Activated T-helper 2 cell treated with anti-CD3 and anti-CD28 coated beads, Interferon-gamma antibody, Interleukin-2, Interleukin-4, amounts not matched to agents 10 μg/mL and 5 μg/mL and 100 μg/mL, durations not matched to agents 14 hours and 24 hours and 36 hours (primary cell): ENCODE measurements at regions not wholly inside any gene's neighbourhood (a gene's known extent, or its start where the extent isn't known, plus 50 kb on each side); places are given as distances from the start of the nearest gene placed in this dataset.

Source experiments
- DNase-seq: peaks from one replicate; pipeline ENCODE4 v3.0.0; 2021; ENCODE audit warnings: low spot score
- H3K27ac Mint-ChIP-seq: one replicate; pipeline ENCODE4 v1.8.0; 2021; ENCODE audit warnings: mixed read lengths
- H3K27me3 Mint-ChIP-seq: one replicate; pipeline ENCODE4 v1.8.0; 2021; ENCODE audit warnings: low read depth, mixed read lengths
- H3K36me3 Mint-ChIP-seq: one replicate; pipeline ENCODE4 v1.8.0; 2021; ENCODE audit warnings: low read depth, mixed read lengths
- H3K4me1 Mint-ChIP-seq: one replicate; pipeline ENCODE4 v1.8.0; 2021; ENCODE audit warnings: low read depth, mixed read lengths
- H3K4me3 Mint-ChIP-seq: one replicate; pipeline ENCODE4 v1.8.0; 2021; ENCODE audit warnings: low read depth, mild to moderate bottlenecking, moderate library complexity, mixed read lengths
- H3K9me3 Mint-ChIP-seq: one replicate; pipeline ENCODE4 v1.8.0; 2021; ENCODE audit warnings: mixed read lengths
- intact Hi-C: fragments of 100-400 bp; cut with micrococcal nuclease; formaldehyde crosslinking; loops from one replicate; pipeline ENCODE4 v1.15.1; 2023

DNA sequence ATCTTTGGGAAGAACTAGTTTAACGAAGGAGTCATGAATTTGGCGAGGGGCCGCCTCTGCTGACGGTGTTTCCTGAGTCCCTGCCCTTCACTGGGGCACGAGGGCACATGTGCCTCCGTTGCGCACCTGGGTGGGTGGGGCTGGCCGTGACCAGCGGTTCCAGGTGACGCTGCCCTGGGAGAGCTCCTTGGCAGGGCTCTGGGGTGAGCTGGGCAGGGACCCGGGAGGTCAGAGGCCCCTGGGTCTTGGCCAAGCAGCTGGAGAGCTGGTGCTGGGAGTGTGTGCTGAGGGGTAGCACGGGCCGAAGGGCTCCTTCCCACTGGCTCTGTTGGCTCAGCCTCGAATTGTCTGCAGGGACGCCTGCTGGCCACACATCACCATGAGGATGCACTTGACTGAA is 104.6 kb downstream of the RTP5 start:
- H3K4me1 Mint-ChIP-seq = peaks cover 1% of the 10 kb centered on the region
- no peaks in the 10 kb centered on the region for H3K9me3 Mint-ChIP-seq
- no peaks in the 10 kb centered on the region for H3K27me3 Mint-ChIP-seq
- DNase-seq = no peak
- intact Hi-C loops = no loop called here
- no peak overlapping the region for H3K27ac Mint-ChIP-seq
- no peak overlapping the region for H3K4me3 Mint-ChIP-seq
- peaks cover 3% of the 10 kb centered on the region for H3K36me3 Mint-ChIP-seq

DNA sequence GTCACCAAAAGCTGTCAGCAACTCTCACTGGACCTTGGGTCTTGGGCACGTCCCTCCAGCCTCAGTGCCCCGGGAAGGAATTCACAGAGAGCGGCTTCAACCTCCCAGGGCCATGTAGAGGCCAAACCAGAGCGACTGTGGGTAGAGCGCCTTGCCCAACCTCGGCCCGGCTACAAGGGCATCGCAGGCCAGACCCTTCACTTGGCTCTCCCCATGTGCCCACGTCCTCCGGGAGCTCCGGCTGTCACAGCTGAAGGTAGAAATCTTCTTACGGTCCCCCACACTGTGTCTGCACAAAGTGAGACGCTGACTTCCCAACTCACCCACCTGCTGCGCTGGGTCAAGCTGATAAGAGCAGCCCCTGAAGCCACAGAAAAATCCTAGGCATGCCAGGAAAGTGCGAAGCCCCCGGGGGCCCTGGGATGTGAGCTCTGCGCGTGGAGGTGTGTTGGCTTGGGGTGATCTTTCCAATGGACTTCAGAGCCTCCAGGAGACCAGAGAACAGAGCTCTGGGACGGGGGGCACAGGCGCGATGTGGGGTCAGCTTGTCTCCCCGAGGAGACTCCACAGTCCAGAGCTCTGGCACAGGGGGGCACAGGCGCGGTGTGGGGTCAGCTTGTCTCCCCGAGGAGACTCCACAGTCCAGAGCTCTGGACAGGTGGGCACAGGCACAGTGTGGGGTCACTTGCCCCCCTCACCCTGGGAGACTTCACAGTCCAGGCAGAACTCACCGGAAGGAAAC is 105.5 kb downstream of the RTP5 start:
- Mint-ChIP-seq H3K4me1 (peaks cover 1% of the 10 kb centered on the region), H3K9me3 (no peaks in the 10 kb centered on the region), H3K27ac (no peak overlapping the region), H3K36me3 (peaks cover 3% of the 10 kb centered on the region), H3K27me3 (no peaks in the 10 kb centered on the region), H3K4me3 (no peak overlapping the region)
- intact Hi-C loops = no loop called here
- DNase-seq = no peak

DNA sequence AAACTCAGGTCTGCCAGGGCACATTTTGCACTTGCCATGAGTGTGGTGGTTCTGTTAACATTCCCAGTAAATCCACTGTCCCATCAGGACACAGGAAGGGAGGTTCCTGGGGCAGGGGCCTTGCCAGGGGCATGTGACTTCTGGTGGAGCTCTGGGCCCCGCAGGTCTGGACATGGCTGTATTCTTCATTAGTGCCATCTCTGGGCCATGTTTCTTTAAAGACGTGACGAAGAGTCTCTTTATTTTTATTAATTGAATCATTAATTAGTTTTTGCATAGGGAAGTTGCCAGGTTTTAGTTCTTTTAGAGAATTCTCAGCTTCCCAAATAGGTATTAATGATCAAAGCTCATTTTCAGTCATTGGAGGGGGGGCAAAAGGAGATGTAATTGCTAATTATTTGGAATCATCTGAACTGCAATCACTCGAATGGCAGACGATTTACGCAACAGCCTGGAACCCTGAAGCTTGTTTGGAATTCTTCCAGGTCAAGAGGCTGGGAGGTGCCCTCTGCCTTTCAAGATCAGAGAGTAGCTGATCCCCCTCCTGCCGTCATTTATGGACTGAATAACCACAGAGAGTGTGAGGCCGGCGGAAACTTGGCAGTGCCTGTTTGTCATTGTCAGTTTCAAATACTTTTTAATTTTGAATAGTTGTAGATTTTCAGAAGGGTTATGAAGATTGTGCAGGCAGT is 106.2 kb downstream of the RTP5 start:
- no peak overlapping the region for H3K27ac Mint-ChIP-seq
- peaks cover 3% of the 10 kb centered on the region for H3K36me3 Mint-ChIP-seq
- peaks cover 1% of the 10 kb centered on the region for H3K4me1 Mint-ChIP-seq
- no peaks in the 10 kb centered on the region for H3K27me3 Mint-ChIP-seq
- H3K4me3 Mint-ChIP-seq = no peak overlapping the region
- no peak for DNase-seq
- intact Hi-C loops = no loop called here
- no peaks in the 10 kb centered on the region for H3K9me3 Mint-ChIP-seq

DNA sequence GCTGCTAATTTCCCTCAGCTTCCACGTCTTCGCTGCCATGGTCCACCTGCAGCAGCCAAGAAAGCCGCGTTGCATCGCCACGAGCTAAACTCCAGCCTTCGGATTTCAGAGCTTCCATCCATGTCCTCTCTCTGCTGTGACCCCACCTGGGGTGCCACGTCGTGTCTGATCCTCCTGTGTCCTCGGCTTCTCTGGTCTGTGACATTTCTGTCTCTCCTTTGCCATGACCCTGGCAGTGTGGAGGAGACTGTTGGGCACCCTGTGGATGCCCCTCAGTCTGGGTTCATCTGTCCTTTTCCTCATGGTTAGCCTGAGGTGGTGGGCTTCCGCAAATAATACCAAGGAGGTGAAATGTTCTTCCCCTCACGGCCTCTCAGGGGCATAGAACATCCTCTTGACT is 106.8 kb downstream of the RTP5 start:
- no peaks in the 10 kb centered on the region for H3K27me3 Mint-ChIP-seq
- peaks cover 1% of the 10 kb centered on the region for H3K4me1 Mint-ChIP-seq
- peaks cover 3% of the 10 kb centered on the region for H3K36me3 Mint-ChIP-seq
- intact Hi-C loops = no loop called here
- no peak for DNase-seq
- H3K4me3 Mint-ChIP-seq = no peak overlapping the region
- H3K27ac Mint-ChIP-seq = no peak overlapping the region
- no peaks in the 10 kb centered on the region for H3K9me3 Mint-ChIP-seq

DNA sequence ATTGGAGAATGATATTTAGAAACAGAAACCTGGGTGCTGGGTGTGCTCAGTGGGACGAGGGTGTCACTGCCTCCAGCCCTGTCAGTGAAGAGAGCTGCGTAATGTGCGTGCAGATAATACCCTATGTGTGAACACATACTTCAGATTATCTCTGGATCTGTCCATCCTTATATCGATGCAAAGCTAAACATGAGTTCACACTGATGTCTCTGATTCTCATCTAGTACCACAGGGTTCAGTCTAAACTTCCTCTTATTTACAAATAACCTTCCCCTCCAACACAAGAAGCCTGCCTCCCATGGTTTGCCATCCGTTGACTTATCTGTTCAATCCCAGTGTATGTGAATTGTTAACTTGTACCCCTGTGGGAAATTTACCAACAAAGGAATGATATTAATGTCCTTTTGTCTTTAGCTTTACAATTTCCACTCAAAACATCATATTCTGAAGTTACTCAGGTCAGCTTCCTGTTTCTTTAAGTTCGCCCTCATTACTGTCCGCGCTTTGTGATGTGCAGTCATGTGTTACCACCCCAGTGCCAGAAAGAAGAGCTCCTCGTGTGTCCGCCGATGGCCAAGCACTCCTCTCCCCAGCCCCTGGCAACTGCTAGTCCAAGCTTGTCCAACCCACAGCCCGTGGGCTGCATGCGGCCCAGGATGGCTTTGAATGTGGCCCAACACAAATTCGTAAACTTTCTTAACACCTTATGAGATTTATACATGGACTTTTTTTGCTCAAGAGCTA is 108.2 kb downstream of the RTP5 start:
- Mint-ChIP-seq H3K9me3 (no peaks in the 10 kb centered on the region), H3K4me3 (no peak overlapping the region), H3K27ac (no peak overlapping the region), H3K36me3 (no peaks in the 10 kb centered on the region), H3K27me3 (no peaks in the 10 kb centered on the region), H3K4me1 (no peaks in the 10 kb centered on the region)
- intact Hi-C loops = no loop called here
- no peak for DNase-seq

DNA sequence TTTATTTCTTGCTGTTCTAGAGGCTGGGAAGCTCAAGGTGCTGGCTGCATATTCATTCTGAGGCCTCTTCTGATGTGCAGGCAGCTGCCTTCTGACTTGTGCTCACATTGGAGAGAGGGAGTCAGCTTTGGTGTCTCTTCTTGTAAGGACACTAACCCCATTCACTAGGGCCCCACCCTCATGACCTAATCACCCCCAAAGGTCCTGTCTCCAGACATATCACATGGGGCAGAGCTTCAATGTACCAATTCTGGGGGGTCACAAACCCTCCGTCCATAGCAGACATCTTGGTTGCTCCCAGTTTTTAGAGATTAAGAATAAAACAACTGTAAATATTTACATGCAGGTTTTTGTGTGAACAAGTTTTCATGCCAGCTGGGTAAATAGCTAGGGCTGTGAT is 109.1 kb downstream of the RTP5 start:
- no peaks in the 10 kb centered on the region for H3K9me3 Mint-ChIP-seq
- H3K36me3 Mint-ChIP-seq = no peaks in the 10 kb centered on the region
- intact Hi-C loops = no loop called here
- no peaks in the 10 kb centered on the region for H3K4me1 Mint-ChIP-seq
- no peak overlapping the region for H3K4me3 Mint-ChIP-seq
- DNase-seq = no peak
- H3K27me3 Mint-ChIP-seq = no peaks in the 10 kb centered on the region
- H3K27ac Mint-ChIP-seq = no peak overlapping the region

DNA sequence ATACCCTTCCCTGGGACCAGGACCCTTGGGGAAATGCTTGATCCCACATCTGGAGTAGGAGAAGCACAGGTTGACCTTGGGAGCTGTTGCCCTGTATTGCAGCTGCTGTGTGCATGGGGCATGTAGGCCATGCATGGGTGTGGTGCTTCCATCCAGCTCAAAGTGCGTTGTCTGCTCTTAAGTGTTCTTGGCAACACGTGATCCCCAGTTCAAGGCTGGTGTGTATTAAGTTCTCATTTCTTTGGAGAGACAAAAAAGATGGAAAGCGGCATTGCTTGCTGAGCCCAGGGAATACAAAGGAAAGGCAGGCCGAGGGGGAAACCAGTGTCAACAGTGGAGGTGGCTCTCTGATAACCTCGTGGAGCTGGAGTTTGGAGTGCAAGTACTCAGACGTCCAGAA is 110.7 kb downstream of the RTP5 start:
- Mint-ChIP-seq H3K4me3 (no peak overlapping the region), H3K9me3 (no peaks in the 10 kb centered on the region), H3K27me3 (no peaks in the 10 kb centered on the region), H3K27ac (no peak overlapping the region), H3K4me1 (no peaks in the 10 kb centered on the region), H3K36me3 (no peaks in the 10 kb centered on the region)
- intact Hi-C loops = no loop called here
- no peak for DNase-seq

DNA sequence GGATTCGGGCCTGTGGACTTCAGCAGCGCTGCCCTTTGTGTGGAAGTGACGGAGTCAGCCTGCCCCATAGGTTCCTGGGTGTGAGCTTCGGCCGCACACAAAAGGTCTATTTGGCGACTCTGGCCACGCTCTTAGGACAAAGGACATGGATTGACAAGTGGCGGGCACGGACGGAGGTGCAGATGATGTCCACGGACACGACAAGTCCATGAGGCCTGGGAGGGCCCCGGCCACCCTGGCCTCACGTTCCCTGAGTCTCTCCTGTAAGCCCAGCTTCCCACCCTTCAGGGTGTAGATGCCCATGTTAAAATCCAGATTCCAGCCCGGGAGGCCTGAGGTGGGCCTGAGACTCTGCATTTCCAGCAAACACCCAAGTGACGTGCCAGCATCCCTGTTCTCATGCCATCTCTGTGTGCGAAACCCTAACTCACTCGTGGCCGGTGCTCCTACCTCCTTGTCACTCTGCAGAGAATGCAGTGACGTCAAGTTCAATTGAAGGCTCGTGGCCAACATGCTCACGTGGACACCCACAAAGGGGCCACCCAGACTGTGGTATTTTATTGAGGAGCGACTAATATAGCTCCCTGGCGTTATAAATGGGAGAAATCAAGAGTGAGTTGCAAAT is 111.7 kb downstream of the RTP5 start:
- Mint-ChIP-seq H3K4me3 (no peak overlapping the region), H3K4me1 (peaks cover 3% of the 10 kb centered on the region), H3K36me3 (no peaks in the 10 kb centered on the region), H3K27me3 (peaks cover 3% of the 10 kb centered on the region), H3K27ac (no peak overlapping the region), H3K9me3 (no peaks in the 10 kb centered on the region)
- intact Hi-C loops = no loop called here
- no peak for DNase-seq

DNA sequence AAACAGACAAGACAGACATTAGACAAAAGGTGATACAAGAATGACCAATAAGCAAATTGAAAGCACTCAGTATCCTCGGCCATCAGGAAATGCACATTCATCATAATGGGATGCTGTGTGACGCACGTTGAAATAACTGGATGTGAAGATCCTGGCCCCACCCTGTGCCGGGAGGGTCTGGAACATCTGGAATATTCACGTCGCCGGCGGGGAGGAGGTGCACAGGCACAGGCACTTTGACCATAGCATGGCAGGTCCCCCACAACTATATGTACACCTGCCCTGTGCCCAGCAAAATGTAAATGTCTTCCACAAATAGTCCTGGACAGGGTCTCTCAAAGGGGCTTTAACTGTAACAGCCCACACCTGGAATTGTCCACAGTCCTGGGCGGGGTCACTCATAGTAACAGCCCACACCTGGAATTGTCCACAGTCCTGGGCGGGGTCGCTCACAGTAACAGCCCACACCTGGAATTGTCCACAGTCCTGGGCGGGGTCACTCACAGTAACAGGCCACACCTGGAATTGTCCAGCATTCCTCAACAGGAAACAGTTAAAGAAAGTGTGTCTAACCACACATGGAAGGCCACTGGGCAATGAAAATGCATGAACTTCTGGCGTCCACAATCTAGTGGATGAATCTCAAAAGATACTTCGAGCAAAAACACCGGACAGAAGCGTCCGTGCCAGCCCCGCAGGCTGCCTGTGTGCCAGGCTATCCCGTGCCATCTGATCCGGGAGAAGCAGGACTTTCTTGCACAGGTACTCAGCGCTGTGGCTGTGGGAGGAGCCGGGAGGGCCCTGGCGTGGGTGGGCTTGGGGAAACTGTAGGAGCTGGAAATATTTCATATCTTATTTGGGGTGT is 113.4 kb downstream of the RTP5 start:
- H3K4me1 Mint-ChIP-seq = peaks cover 3% of the 10 kb centered on the region
- no peak for DNase-seq
- no peak overlapping the region for H3K4me3 Mint-ChIP-seq
- no peak overlapping the region for H3K27ac Mint-ChIP-seq
- no peaks in the 10 kb centered on the region for H3K36me3 Mint-ChIP-seq
- intact Hi-C loops = no loop called here
- peaks cover 3% of the 10 kb centered on the region for H3K27me3 Mint-ChIP-seq
- H3K9me3 Mint-ChIP-seq = peaks cover 7% of the 10 kb centered on the region

DNA sequence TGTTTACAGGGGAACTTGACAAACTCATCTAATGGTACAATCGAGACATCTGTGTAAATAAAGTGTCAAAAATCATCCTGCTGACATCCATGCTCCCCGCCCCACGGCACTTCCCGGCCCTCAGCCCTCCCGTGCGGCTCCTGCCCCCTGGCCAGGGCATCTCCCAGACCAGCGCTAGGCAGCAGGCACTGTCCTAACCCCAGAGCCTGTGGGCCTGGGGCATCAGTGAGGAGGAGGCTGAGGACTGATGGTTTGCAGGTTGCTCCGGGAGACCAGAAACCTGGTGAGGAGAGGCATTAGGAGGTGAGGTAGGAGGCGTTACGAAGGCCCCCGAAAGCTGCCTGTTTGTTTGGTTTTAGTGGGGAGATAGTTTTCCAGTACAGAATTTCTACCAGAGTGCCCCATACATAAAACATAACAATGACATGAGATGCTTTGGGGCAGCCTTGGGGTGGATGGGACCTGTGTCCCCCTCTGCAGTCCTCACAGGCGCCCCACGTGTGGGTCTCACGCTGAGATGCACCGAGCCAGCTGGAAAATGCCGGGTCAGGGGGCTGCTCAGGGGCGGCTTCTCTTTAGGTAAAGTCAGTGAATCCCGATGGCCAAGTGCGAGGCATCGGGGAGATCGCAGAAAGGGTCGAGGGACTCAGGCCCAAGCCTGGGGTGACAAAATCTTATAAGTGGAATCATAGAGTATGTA is 114.2 kb downstream of the RTP5 start:
- H3K27me3 Mint-ChIP-seq = peaks cover 3% of the 10 kb centered on the region
- DNase-seq = no peak
- H3K27ac Mint-ChIP-seq = no peak overlapping the region
- peaks cover 3% of the 10 kb centered on the region for H3K4me1 Mint-ChIP-seq
- no peak overlapping the region for H3K4me3 Mint-ChIP-seq
- peaks cover 7% of the 10 kb centered on the region for H3K9me3 Mint-ChIP-seq
- intact Hi-C loops = no loop called here
- no peaks in the 10 kb centered on the region for H3K36me3 Mint-ChIP-seq

DNA sequence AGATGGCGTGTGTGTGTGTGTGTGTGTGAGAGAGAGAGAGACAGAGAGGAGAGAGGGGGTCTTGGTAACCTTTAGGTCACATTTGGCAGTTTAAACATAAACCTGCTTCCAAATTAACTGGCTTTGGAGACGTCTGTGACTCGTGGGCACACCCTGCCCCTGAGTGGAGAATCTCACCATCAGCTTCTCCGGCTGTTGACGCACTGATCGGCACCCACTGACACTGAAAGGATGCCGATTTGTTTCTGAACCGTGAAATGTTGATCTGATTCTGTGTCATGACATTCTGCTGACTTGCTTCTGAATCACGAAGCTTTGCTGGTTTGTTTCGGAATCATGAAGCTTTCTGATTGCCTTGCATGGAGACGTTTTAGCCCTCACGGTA is 114.7 kb downstream of the RTP5 start:
- Mint-ChIP-seq H3K27me3 (peaks cover 3% of the 10 kb centered on the region), H3K4me3 (no peak overlapping the region), H3K27ac (no peak overlapping the region), H3K36me3 (no peaks in the 10 kb centered on the region), H3K4me1 (peaks cover 3% of the 10 kb centered on the region), H3K9me3 (peaks cover 8% of the 10 kb centered on the region)
- intact Hi-C loops = no loop called here
- DNase-seq = no peak

DNA sequence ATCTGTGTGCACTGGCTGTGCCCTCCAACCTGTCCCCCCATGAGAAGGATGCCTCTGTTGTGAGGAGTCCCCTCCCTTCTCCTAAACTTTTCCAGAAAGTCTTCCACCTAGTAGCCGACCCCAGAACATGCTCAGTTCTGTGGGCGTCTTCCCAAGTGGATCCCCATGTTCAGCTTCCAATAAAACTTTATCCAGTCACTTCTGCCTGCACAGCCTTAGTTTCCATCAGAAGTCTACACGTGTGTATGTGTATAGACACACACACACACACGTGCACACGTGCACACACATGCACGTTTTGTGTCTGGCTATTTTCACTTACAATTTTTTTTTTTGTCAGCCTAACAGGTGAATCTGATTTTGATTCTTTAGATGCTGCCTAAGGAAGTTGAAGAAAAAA is 115.1 kb downstream of the RTP5 start:
- Mint-ChIP-seq H3K36me3 (no peaks in the 10 kb centered on the region), H3K27me3 (peaks cover 3% of the 10 kb centered on the region), H3K27ac (no peak overlapping the region), H3K4me1 (peaks cover 3% of the 10 kb centered on the region), H3K9me3 (peaks cover 12% of the 10 kb centered on the region), H3K4me3 (no peak overlapping the region)
- DNase-seq = no peak
- intact Hi-C loops = no loop called here
